Calu3 (cell line): ENCODE measurements at regions not wholly inside any gene's neighbourhood (a gene's known extent, or its start where the extent isn't known, plus 50 kb on each side); places are given as distances from the start of the nearest gene placed in this dataset.

ENCODE experiments used
- BruUV-seq: library from RNA; stranded (reverse); fragments of 400-500 nt; replicated peaks from 2 replicates; lab custom pipeline; 2021; lab: Mats Ljungman, UMichigan
- CTCF ChIA-PET: fragments of 300-600 bp; sonication (Branson Sonifier 250); formaldehyde crosslinking; loops from one replicate; lab custom pipeline; 2022; ENCODE audit warnings: antibody characterized with exemption; lab: Charles Lee
- DNase-seq: peaks from one replicate; pipeline ENCODE4 v3.0.0; 2022
- H3K27ac Mint-ChIP-seq: one replicate; pipeline ENCODE4 v1.8.0; 2022; ENCODE audit warnings: mixed read lengths; ENCODE audit not compliant: unreplicated experiment
- H3K27me3 Mint-ChIP-seq: one replicate; pipeline ENCODE4 v1.8.0; 2022; ENCODE audit warnings: mixed read lengths; ENCODE audit not compliant: unreplicated experiment
- H3K36me3 Mint-ChIP-seq: one replicate; pipeline ENCODE4 v1.8.0; 2022; ENCODE audit warnings: mild to moderate bottlenecking, moderate library complexity, mixed read lengths; ENCODE audit not compliant: insufficient read depth, unreplicated experiment
- H3K4me1 Mint-ChIP-seq: one replicate; pipeline ENCODE4 v1.8.0; 2022; ENCODE audit warnings: mild to moderate bottlenecking, low read depth, mixed read lengths; ENCODE audit not compliant: unreplicated experiment
- H3K4me3 Mint-ChIP-seq: one replicate; pipeline ENCODE4 v1.8.0; 2022; ENCODE audit warnings: mild to moderate bottlenecking, low read depth, moderate library complexity, mixed read lengths; ENCODE audit not compliant: unreplicated experiment
- H3K9me3 Mint-ChIP-seq: one replicate; pipeline ENCODE4 v1.8.0; 2022; ENCODE audit warnings: low read depth, mixed read lengths; ENCODE audit not compliant: unreplicated experiment
- intact Hi-C: fragments of 100-400 bp; cut with micrococcal nuclease; formaldehyde crosslinking; loops from one replicate; pipeline ENCODE4 v1.10.0; 2022; ENCODE audit not compliant: unreplicated experiment
- TF ChIP-seq, protein P1 (sequence below): fragments of 200-600 bp; IDR thresholded peaks from one replicate; pipeline ENCODE4 v1.8.0; 2022; ENCODE audit warnings: antibody characterized with exemption; ENCODE audit not compliant: unreplicated experiment

DNA sequence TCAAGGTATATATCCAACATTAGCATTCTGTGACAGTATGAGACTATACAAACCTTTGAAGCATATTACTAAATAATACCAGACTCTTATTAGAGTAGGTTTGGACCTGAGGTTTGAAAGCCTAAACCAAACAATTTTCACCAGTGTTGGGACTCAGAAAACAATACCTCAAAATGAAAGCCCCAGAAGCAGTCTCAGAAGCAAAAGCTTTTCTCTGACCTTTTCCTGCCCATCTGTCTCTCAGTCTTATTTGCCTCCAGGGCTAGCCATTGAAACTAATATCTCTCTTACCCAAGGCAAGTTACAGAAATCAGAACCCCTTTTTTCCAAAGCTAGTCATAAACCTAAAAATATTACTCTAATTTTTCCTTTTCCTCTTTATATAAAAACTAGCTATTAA, 163.3 kb downstream of the PTCHD1 start:
- TF ChIP-seq, protein P1, sequence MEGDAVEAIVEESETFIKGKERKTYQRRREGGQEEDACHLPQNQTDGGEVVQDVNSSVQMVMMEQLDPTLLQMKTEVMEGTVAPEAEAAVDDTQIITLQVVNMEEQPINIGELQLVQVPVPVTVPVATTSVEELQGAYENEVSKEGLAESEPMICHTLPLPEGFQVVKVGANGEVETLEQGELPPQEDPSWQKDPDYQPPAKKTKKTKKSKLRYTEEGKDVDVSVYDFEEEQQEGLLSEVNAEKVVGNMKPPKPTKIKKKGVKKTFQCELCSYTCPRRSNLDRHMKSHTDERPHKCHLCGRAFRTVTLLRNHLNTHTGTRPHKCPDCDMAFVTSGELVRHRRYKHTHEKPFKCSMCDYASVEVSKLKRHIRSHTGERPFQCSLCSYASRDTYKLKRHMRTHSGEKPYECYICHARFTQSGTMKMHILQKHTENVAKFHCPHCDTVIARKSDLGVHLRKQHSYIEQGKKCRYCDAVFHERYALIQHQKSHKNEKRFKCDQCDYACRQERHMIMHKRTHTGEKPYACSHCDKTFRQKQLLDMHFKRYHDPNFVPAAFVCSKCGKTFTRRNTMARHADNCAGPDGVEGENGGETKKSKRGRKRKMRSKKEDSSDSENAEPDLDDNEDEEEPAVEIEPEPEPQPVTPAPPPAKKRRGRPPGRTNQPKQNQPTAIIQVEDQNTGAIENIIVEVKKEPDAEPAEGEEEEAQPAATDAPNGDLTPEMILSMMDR = no peak
- Mint-ChIP-seq H3K4me1 (peaks cover 37% of the 10 kb centered on the region), H3K9me3 (no peaks in the 10 kb centered on the region), H3K27me3 (no peaks in the 10 kb centered on the region), H3K36me3 (peaks cover 5% of the 10 kb centered on the region), H3K4me3 (no peak overlapping the region), H3K27ac (no peak overlapping the region)
- no peak for DNase-seq
- intact Hi-C loops = loop anchor here (10.0 kb wide), 1 partner anchor 383 kb away; no protein-coding TSS in a partner anchor
- no TSS peak for BruUV-seq
- CTCF ChIA-PET = no interaction called here

- intact Hi-C loops = loop anchor here (5.0 kb wide), 1 partner anchor 100 kb away; no protein-coding TSS in a partner anchor
- H3K27ac Mint-ChIP-seq = peak overlapping the region; percentile 50
Measured at GRCh38 chrX:23501974-23502373, 165.3 kb upstream of the PRDX4 start.

DNA sequence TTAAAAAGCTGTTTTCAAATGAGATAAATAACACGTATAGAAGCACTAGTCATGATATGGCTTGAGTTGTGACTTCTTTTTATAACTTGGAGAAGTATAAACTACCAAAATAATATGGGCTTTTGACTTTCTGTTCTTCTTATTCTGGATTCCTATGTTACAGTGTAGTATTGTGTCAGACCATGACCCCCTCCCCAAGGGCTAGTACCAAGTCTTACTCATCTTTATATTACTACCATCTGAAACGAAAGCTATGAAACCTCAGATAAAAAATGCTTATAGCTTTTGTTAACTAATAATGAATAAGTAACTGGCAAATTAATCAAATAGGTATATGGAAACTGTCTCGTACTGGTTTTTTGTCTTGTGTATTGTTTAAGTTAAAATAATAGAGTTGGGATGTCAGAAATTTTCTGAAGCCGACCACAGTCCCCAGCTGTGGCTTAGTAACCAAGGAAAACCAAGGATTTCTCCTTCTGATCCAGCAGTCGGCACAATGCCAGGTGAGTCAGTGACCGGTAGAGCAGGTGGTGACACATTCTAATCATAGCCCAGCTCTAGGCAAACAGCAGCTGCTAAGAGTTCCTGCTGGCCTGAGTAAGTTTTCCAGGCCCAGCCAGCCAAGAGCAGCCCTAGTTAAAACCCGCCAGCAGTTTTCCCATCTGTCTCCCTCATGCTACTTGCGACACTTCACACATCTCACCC, 163.3 kb upstream of the PRDX4 start:
- Mint-ChIP-seq H3K9me3 (peaks cover 5% of the 10 kb centered on the region), H3K27ac (peak overlapping the region; percentile 71), H3K36me3 (peaks cover 5% of the 10 kb centered on the region), H3K27me3 (no peaks in the 10 kb centered on the region), H3K4me3 (no peak overlapping the region), H3K4me1 (peaks cover 50% of the 10 kb centered on the region)
- intact Hi-C loops = loop anchor here (1.0 to 5.0 kb wide), 2 partner anchors 10 to 102 kb away; no protein-coding TSS in a partner anchor
- BruUV-seq = no TSS peak
- peak; percentile 89 for DNase-seq
- TF ChIP-seq, protein P1 = no peak
- CTCF ChIA-PET = interaction anchor here (2.9 kb wide), 1 partner anchor 9 kb away, joined by 24 read pairs; no protein-coding TSS in a partner anchor

More at GRCh38 chrX:23501974-23502373, 165.3 kb upstream of the PRDX4 start:
- BruUV-seq = no TSS peak
- H3K4me1 Mint-ChIP-seq = peaks cover 50% of the 10 kb centered on the region
- H3K27me3 Mint-ChIP-seq = no peaks in the 10 kb centered on the region
- no peaks in the 10 kb centered on the region for H3K9me3 Mint-ChIP-seq
- TF ChIP-seq, protein P1 = no peak
- peaks cover 5% of the 10 kb centered on the region for H3K36me3 Mint-ChIP-seq
- DNase-seq = no peak
- no peak overlapping the region for H3K4me3 Mint-ChIP-seq
- CTCF ChIA-PET = no interaction called here

GRCh38 chrX:23504540-23504884, 162.8 kb upstream of the PRDX4 start:
- Mint-ChIP-seq H3K4me3 (no peak overlapping the region), H3K27ac (peak overlapping the region; percentile 71), H3K4me1 (peaks cover 50% of the 10 kb centered on the region), H3K9me3 (peaks cover 7% of the 10 kb centered on the region), H3K36me3 (peaks cover 5% of the 10 kb centered on the region), H3K27me3 (no peaks in the 10 kb centered on the region)
- no TSS peak for BruUV-seq
- intact Hi-C loops = loop anchor here (1.0 to 5.0 kb wide), 2 partner anchors 10 to 102 kb away; no protein-coding TSS in a partner anchor
- no peak for DNase-seq
- TF ChIP-seq, protein P1 = no peak
- CTCF ChIA-PET = interaction anchor here (2.9 kb wide), 1 partner anchor 10 kb away, joined by 24 read pairs; no protein-coding TSS in a partner anchor
